Activated CD4-positive, alpha-beta T cell treated with anti-CD3 and anti-CD28 coated beads for 48 hours (primary cell): ENCODE measurements at regions not wholly inside any gene's neighbourhood (a gene's known extent, or its start where the extent isn't known, plus 50 kb on each side); places are given as distances from the start of the nearest gene placed in this dataset.

Experiments
- DNase-seq: peaks from one replicate; pipeline ENCODE4 v3.0.0-alpha.2; 2020

GRCh38 chr1:229199261-229200243, 71.4 kb upstream of the RAB4A start:
- no peak for DNase-seq

- DNase-seq, result no peak
Observed at GRCh38 chr1:229203030-229203751, 67.7 kb upstream of the RAB4A start.

DNA sequence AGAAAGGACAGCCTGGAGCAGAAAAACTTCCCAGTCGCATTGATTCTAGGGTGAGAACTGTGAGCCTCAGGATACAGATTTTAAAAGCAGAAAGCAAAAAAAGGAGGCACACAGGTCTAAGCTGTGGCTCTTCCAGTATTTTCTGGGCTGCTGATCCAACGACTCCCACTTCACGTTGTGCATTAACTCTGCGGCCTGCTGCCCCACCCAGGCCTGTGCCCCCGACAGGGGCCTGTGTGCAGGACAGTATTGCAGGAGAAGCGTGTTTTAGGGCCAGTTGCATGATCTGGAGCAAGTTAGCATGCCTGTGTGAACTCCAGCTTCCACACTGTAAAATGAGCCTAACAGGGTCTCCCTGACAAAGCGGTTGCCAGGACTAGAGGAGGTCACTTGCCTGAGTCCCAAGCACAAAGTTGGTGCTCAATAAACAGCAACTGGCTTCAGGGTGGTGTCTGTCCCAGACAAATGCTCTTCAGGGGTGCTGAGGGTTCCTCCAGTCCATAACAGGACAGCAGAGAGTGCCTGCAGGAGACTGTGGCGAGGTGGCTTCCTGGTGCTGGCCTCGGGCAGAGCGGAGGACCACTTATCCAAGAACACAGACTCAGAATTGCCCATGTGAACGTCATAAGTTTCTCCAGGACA, 66.8 kb upstream of the RAB4A start:
- no peak for DNase-seq

DNA sequence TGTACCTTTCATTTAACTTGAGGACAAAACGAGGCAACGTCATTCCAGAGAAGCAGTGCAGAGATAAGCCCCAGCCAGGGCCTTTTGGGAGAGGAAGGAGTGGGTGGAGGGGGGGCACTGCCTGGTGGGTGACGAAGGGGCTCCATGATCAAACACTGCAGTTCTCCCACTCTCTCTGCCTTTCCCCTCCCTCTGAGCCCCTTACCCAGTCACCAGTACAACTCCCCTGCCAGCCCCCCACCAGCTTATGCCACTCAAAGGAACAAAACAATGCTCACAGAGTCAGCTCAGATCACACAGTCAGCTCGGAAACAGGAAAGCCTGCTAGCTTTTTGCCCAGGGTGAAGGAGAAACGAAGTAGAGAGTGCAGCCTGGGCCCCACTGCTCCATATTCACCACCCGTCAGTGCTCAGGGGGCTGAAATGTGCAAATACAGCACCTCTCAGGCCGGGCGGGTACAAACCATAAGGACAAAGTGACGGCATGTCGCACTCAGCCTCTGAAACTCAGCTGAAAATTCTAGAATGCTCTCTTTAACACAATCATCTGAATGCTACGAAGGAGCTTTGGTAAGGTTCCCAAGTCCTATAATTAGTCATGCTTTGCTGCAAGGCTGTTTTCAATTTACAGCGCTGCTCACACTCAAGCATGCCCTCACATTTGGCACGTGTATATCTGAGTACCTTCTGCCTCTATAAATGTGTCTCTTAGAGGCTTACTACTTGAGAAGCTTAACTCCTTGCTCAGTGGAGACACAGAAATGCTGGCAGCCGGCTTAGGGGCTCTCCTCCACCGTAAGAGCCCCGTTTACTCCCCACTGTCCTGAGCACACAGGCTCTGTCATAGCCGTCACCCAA, 65.8 kb upstream of the RAB4A start:
- DNase-seq, result peak; percentile 23

DNA sequence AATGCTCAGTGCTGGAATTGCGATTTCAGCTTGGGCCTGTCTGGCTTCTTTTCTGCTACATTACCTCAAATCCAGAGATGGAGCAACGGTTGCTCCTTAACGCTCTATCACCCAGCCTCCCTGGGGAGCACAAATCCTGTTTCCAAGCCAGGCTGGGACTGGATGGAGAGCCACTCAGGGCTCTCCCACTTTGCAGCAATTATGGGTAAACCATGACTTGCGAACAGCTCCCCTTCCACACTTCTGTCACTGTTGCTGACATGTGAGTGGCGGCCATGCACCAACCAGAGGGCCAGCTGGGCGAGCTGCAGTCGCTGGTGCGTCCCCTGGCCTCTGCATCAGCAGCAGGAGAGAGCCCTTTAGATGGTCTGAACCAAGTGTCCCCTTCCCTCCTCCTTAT, 65.1 kb upstream of the RAB4A start:
- DNase-seq, result no peak

GRCh38 chr1:229207916-229208315, 63.0 kb upstream of the RAB4A start:
- no peak for DNase-seq

GRCh38 chr1:229208481-229208880, 62.4 kb upstream of the RAB4A start:
- no peak for DNase-seq

GRCh38 chr1:229209386-229209785, 61.5 kb upstream of the RAB4A start:
- DNase-seq, result peak; percentile 29

DNA sequence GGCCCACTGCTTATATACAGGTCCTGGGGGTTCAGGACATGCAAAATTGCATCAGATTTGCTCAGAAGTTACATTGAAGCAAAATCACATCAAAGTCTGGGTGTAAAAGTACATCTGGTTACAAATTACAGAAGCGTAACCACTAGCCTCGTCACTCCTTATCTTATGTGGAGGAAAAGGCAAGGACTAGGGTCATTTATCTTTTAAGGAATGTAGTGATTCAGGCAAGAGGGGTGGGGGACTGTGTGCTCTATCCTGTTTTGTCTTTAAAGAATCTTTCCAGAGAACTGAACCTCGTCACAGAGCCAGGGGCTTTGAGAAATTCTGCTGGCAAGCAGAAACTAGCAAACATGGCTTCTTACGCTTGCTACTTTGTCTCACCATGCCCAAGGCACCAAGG, 61.1 kb upstream of the RAB4A start:
- DNase-seq, result no peak

- DNase-seq, result no peak
Observed at GRCh38 chr1:229210844-229211243, 60.1 kb upstream of the RAB4A start.

GRCh38 chr1:229213797-229214196, 57.1 kb upstream of the RAB4A start:
- DNase-seq, result no peak

GRCh38 chr1:229217716-229218115, 53.2 kb upstream of the RAB4A start:
- no peak for DNase-seq

GRCh38 chr1:229218612-229219025, 52.3 kb upstream of the RAB4A start:
- no peak for DNase-seq

DNA sequence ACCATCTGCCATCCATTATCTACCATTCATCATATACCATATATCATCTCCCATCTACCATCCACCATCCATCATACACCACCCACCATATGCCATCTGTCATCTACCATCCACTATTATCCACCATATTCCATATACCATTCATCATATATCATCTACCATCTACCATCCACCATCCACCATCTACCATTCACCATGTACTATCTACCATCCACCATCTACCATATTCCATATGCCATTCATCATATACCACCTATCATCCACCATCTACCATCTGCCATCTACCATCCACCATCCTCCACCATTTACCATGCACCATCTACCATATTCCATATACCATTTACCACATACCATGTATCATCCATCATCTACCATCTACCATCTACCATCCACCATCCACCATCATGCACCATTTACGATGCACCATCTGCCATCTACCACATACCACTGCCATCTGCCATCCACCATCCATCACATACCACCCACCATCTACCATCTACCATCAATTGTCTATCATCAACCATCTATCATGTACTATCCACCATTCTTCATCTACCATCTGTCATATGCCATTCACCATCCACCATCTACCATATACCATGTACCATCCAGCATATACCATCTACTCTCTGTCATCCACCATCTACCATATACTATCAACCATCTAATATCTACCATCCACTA, 50.6 kb upstream of the RAB4A start:
- no peak for DNase-seq

DNA sequence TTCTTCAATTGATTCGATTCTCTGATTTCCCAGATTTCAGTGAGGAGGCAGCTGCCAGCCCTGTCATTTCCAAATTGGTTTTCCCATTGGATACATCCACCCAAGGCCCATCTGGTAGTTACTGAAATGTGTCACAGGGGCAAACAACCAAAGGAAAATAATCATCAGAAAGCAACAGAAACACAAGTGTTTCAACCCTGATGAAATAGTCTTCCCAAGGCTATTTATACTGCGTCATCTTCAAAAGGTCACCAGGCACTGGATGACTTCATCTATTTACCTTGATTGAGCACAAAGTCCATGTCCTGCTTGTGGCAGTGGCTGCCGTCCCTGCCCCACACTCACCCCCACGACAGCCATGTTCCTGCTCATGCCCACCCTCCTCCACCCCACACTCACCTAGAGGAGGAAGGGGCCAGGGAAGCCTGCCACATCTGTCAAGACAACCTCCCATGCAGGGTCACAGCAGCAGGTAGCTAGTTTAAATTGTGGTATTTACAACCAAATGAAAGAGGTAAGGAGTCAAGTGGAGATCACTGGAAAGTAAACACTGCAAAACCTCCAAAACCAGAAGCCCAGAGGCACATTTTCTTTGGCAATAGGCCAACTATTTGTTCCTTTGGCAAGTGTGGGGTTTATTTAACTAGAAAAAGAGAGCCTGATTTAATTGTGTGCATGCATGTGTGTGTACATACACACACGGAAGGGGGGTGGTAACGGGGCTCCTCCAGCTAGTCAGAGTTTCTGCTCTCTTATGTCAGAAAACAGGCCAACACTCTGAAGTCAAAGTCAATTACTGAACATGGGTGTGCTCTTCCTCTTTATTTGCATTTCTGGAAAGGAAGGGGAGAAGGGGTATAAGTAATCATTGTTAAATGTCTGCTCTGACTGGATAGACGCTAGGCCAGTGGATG, 49.5 kb upstream of the RAB4A start:
- no peak for DNase-seq
